ENCODE measurements at regions not wholly inside any gene's neighbourhood (a gene's known extent, or its start where the extent isn't known, plus 50 kb on each side); places are given as distances from the start of the nearest gene placed in this dataset.
"Not testable (repeated sequence)": the region's sequence is repeated elsewhere in the genome, so short reads cannot be mapped to it uniquely, and the experiment has no call there.

GRCh38 chr2:8333177-8333831 lies 348.6 kb upstream of the ID2 start:
- DNase-seq (ENCODE audit: low read depth in 2 of 2) = no peak

- not testable (repeated sequence) for DNase-seq (ENCODE audit: low read depth in 2 of 2)
These were observed 348.0 kb upstream of the ID2 start for GRCh38 chr2:8333832-8334187.

- no peak for DNase-seq (ENCODE audit: low read depth in 2 of 2)
These were observed 347.0 kb upstream of the ID2 start for GRCh38 chr2:8334866-8335325.

GRCh38 chr2:8335801-8336200 lies 346.1 kb upstream of the ID2 start:
- DNase-seq (ENCODE audit: low read depth in 2 of 2) = no peak

GRCh38 chr2:8337321-8337720 lies 344.5 kb upstream of the ID2 start:
- no peak for DNase-seq (ENCODE audit: low read depth in 2 of 2)

GRCh38 chr2:8342407-8342806 lies 339.4 kb upstream of the ID2 start:
- DNase-seq (ENCODE audit: low read depth in 2 of 2) = no peak

- DNase-seq (ENCODE audit: low read depth in 2 of 2) = no peak
These were observed 338.8 kb upstream of the ID2 start for GRCh38 chr2:8343031-8343430.

- no peak for DNase-seq (ENCODE audit: low read depth in 2 of 2)
These were observed 337.4 kb upstream of the ID2 start for GRCh38 chr2:8344144-8345097.

- DNase-seq (ENCODE audit: low read depth in 2 of 2) = no peak
These were observed 336.7 kb upstream of the ID2 start for GRCh38 chr2:8345200-8345599.

GRCh38 chr2:8346208-8346607 lies 335.6 kb upstream of the ID2 start:
- no peak for DNase-seq (ENCODE audit: low read depth in 2 of 2)

- DNase-seq (ENCODE audit: low read depth in 2 of 2) = no peak
These were observed 335.0 kb upstream of the ID2 start for GRCh38 chr2:8346706-8347430.

- not testable (repeated sequence) for DNase-seq (ENCODE audit: low read depth in 2 of 2)
These were observed 332.9 kb upstream of the ID2 start for GRCh38 chr2:8348911-8349310.

- no peak for DNase-seq (ENCODE audit: low read depth in 2 of 2)
These were observed 329.6 kb upstream of the ID2 start for GRCh38 chr2:8352296-8352695.

- DNase-seq (ENCODE audit: low read depth in 2 of 2) = no peak
These were observed 328.9 kb upstream of the ID2 start for GRCh38 chr2:8352989-8353388.

- DNase-seq (ENCODE audit: low read depth in 2 of 2) = no peak
These were observed 326.6 kb upstream of the ID2 start for GRCh38 chr2:8355102-8355859.

GRCh38 chr2:8357738-8358518 lies 323.9 kb upstream of the ID2 start:
- no peak for DNase-seq (ENCODE audit: low read depth in 2 of 2)

- DNase-seq (ENCODE audit: low read depth in 2 of 2) = no peak
These were observed 319.9 kb upstream of the ID2 start for GRCh38 chr2:8361930-8362329.

GRCh38 chr2:8363161-8363560 lies 318.7 kb upstream of the ID2 start:
- no peak for DNase-seq (ENCODE audit: low read depth in 2 of 2)

- DNase-seq (ENCODE audit: low read depth in 2 of 2) = no peak
These were observed 317.2 kb upstream of the ID2 start for GRCh38 chr2:8364668-8365067.

- no peak for DNase-seq (ENCODE audit: low read depth in 2 of 2)
These were observed 316.4 kb upstream of the ID2 start for GRCh38 chr2:8365331-8365910.

- no peak for DNase-seq (ENCODE audit: low read depth in 2 of 2)
These were observed 314.0 kb upstream of the ID2 start for GRCh38 chr2:8367833-8368232.

Data from activated CD8-positive, alpha-beta memory T cell treated with anti-CD3 and anti-CD28 coated beads for 4 hours (primary cell).